ENCODE measurements at regions not wholly inside any gene's neighbourhood (a gene's known extent, or its start where the extent isn't known, plus 50 kb on each side); places are given as distances from the start of the nearest gene placed in this dataset.

DNA sequence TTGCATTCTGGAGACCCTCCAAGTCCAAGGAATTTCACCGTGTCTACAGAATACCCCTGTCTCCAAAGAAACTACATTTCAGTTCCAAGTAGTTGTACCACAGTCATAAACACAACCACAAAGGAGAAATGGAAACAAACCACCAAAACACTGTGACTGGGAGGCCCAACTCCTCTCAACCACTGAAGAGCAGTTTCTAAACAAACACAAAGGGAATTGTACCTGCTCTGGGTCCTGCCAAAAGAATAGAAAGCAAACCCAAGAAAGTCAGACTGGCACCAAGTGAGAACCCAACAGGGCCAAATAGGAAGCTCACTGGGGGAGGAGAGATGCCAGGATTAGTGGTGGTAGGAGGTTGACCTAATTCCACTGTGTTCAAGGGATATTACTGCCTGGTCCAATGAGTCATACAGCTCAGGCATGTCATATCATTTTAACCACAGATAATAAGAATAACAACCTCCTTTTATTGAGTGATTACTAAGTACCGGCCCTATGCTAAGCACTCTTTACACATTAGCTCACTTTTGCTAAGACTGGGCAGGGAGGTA lies 123.9 kb upstream of the PPP2R5A start:
- TF ChIP-seq, protein P1, sequence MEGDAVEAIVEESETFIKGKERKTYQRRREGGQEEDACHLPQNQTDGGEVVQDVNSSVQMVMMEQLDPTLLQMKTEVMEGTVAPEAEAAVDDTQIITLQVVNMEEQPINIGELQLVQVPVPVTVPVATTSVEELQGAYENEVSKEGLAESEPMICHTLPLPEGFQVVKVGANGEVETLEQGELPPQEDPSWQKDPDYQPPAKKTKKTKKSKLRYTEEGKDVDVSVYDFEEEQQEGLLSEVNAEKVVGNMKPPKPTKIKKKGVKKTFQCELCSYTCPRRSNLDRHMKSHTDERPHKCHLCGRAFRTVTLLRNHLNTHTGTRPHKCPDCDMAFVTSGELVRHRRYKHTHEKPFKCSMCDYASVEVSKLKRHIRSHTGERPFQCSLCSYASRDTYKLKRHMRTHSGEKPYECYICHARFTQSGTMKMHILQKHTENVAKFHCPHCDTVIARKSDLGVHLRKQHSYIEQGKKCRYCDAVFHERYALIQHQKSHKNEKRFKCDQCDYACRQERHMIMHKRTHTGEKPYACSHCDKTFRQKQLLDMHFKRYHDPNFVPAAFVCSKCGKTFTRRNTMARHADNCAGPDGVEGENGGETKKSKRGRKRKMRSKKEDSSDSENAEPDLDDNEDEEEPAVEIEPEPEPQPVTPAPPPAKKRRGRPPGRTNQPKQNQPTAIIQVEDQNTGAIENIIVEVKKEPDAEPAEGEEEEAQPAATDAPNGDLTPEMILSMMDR (IDR thresholded peaks at IDR 0.05), result no peak
- TF ChIP-seq POLR2A (IDR thresholded peaks at IDR 0.05), result no peak
- TF ChIP-seq EP300 (IDR thresholded peaks at IDR 0.05), result no peak
